Psoas muscle (tissue), 7 donors: ENCODE measurements at regions not wholly inside any gene's neighbourhood (a gene's known extent, or its start where the extent isn't known, plus 50 kb on each side); places are given as distances from the start of the nearest gene placed in this dataset.
A peak's percentile ranks its signal among the peaks of the same experiment; 100 is the strongest.

Experiments
- ATAC-seq, 4 donors: fragments of 200-7000 bp; cut with Tn5 transposase; one replicate each; pipeline ENCODE4 v1.9.1; 2020; ENCODE audit warnings: moderate library complexity in 3 of 4, mild to moderate bottlenecking in 2 of 4
- DNase-seq, 2 donors: peaks; one replicate each; pipeline ENCODE4 v3.0.0-alpha.2; 2020
- H3K27ac ChIP-seq: fragments of 200-600 bp; one replicate; pipeline ENCODE4 v1.8.0; 2022
- H3K27me3 ChIP-seq, 3 donors: fragments of 200-600 bp in 1 of 3; one replicate each; pipeline versions ENCODE4 v1.6.1 to v1.8.0; 2013 to 2022; ENCODE audit warnings: low read length in 2 of 3, mild to moderate bottlenecking in 2 of 3, moderate library complexity in 1 of 3; ENCODE audit not compliant: insufficient read depth in 3 of 3
- H3K36me3 ChIP-seq, 2 donors: fragments of 200-600 bp in 1 of 2; one replicate each; pipeline versions ENCODE4 v1.6.1 to v1.8.0; 2013 to 2022; ENCODE audit warnings: low read depth in 1 of 2, mild to moderate bottlenecking in 1 of 2, moderate library complexity in 1 of 2; ENCODE audit not compliant: insufficient read depth in 1 of 2
- H3K4me1 ChIP-seq: fragments of 200-600 bp; one replicate; pipeline ENCODE4 v1.8.0; 2022
- H3K4me3 ChIP-seq: fragments of 200-600 bp; one replicate; pipeline ENCODE4 v1.8.0; 2022; ENCODE audit warnings: mild to moderate bottlenecking
- H3K9me3 ChIP-seq: fragments of 200-600 bp; one replicate; pipeline ENCODE4 v1.8.0; 2022
- WGBS, 3 donors: extraction: QIAGEN DNeasy Blood & Tissue Kit; methylation state at CpG; one replicate each; pipeline versions ENCODE4 v1.1.6 to v1.1.7; 2013; 5-methylcytosine and 5-hydroxymethylcytosine counted together
- intact Hi-C, 2 donors: fragments of 100-400 bp; cut with DNase I; formaldehyde crosslinking; loops; one replicate each; pipeline versions ENCODE4 v1.11.0 to v1.14.2; 2022
- TF ChIP-seq, protein P1 (sequence below): fragments of 200-600 bp; IDR thresholded peaks from one replicate; pipeline ENCODE4 v1.8.0; 2022; ENCODE audit warnings: antibody characterized with exemption
- donor health status: healthy with polysubstance abuse.
- donor health status: DM: no; HTN: no; CAD: no; lungs with moderate emphysema.
- donor health status: Bipolar disorder and iron deficiency.
- donor health status: healthy.
- donor health status: DM: yes; HTN: yes; CAD: no.
- donor health status: DM: no; HTN: no; CAD: no.
- donor health status: DM: yes; HTN: yes; CAD: no.

DNA sequence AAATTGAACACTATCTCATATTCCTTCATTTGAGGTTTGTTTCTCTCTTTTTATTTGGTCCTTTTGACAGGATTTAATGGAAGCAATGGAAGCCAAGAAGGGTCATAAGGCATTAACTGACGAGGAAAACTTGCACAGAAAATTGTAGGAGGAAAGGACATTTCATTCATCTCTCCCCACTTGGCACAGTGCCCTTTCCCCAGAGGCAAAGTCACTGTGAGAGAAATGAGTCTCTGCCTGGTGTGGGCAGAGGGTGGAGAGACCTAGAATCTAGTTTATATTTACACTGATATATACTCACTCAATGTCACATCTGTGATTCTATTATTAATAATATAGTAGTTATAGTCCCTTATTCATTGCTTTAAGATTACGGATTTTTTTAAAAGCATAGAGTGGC, 324.6 kb upstream of the IL12A start:
- intact Hi-C loops: no loop called here
- H3K27ac ChIP-seq: no peak overlapping the region
- H3K27me3 ChIP-seq: no peaks in the 10 kb centered on the region
- no peaks in the 10 kb centered on the region for H3K9me3 ChIP-seq
- ATAC-seq (no peak), DNase-seq (no peak)
- 53 to 61% (median 59%) methylated on average over 2 of the region's 2 CpGs for WGBS, 3 donors
- no peak overlapping the region for H3K4me3 ChIP-seq
- no peaks in the 10 kb centered on the region for H3K36me3 ChIP-seq
- H3K4me1 ChIP-seq: no peaks in the 10 kb centered on the region
- TF ChIP-seq, protein P1, sequence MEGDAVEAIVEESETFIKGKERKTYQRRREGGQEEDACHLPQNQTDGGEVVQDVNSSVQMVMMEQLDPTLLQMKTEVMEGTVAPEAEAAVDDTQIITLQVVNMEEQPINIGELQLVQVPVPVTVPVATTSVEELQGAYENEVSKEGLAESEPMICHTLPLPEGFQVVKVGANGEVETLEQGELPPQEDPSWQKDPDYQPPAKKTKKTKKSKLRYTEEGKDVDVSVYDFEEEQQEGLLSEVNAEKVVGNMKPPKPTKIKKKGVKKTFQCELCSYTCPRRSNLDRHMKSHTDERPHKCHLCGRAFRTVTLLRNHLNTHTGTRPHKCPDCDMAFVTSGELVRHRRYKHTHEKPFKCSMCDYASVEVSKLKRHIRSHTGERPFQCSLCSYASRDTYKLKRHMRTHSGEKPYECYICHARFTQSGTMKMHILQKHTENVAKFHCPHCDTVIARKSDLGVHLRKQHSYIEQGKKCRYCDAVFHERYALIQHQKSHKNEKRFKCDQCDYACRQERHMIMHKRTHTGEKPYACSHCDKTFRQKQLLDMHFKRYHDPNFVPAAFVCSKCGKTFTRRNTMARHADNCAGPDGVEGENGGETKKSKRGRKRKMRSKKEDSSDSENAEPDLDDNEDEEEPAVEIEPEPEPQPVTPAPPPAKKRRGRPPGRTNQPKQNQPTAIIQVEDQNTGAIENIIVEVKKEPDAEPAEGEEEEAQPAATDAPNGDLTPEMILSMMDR: no peak

DNA sequence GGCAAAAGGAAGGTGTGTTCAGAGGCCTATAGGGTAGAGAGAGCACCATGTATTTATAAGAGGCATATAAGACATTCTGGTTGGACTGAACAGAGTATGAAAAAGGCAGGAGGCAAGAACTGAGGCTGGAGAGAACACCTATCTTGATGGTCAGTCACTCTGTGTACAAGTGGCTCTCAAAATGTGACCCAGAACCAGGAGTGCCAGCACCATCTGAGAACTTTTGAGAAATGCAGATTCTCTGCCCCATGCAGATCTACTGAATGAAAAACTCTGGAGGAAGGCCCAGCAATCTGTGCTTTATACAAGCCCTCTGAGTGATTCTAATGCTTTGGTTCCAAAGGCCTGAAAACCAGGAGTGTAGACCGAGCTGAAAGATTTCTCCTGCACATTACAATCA, 324.0 kb upstream of the IL12A start:
- no peaks in the 10 kb centered on the region for H3K4me1 ChIP-seq
- intact Hi-C loops: no loop called here
- 62 to 82% (median 71%) methylated on average over 1 of the region's 1 CpG for WGBS, 3 donors
- TF ChIP-seq, protein P1: no peak
- DNase-seq (no peak), ATAC-seq (no peak)
- H3K36me3 ChIP-seq: no peaks in the 10 kb centered on the region
- H3K4me3 ChIP-seq: no peak overlapping the region
- H3K9me3 ChIP-seq: no peaks in the 10 kb centered on the region
- H3K27me3 ChIP-seq: no peaks in the 10 kb centered on the region
- H3K27ac ChIP-seq: no peak overlapping the region

DNA sequence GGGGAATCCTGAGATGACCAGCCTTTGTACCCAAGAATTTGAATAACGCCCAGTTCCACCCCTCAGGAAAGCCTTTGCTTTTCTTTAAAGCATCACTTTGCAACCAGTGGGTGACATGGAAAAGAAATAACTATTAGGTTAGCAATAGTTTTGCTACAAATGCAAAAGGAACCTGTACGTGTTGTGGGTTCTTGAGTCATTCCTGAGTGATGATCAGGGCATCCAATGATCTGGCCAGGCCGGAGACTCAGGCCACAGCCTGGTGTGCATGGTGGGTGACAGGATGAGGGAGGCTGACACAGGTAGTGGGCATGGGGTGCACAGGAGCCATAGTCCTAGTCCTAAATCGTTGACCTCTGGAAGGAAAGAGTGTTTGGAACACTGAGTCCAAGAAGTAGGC, 321.4 kb upstream of the IL12A start:
- intact Hi-C loops: no loop called here
- WGBS, 3 donors: 87 to 89% (median 88%) methylated on average over 4 of the region's 4 CpGs
- no peaks in the 10 kb centered on the region for H3K27me3 ChIP-seq
- no peak overlapping the region for H3K4me3 ChIP-seq
- H3K36me3 ChIP-seq: no peaks in the 10 kb centered on the region
- TF ChIP-seq, protein P1: no peak
- DNase-seq (no peak), ATAC-seq (no peak)
- H3K27ac ChIP-seq: no peak overlapping the region
- no peaks in the 10 kb centered on the region for H3K4me1 ChIP-seq
- H3K9me3 ChIP-seq: no peaks in the 10 kb centered on the region

DNA sequence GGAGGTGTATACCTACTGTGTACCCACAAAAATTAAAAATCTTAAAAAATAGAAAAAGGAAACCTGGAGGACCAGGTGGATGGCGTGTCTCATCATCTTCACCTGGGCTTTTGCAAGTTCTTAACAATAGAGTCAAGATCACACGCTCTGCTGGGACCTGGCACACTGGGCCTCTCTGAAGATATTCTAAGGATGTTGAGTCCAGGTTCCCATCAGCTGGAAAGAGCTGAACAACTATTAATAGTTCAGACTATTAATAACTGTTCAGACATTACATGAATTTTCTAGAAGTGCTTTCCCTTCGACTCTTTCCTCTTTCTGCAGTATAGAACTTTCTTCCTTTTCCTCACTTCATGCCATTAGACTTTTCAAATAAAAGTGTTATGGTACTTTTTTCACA, 320.2 kb upstream of the IL12A start:
- Histone ChIP-seq H3K9me3 (no peaks in the 10 kb centered on the region), H3K4me3 (no peak overlapping the region), H3K27me3 (no peaks in the 10 kb centered on the region), H3K4me1 (no peaks in the 10 kb centered on the region), H3K36me3 (no peaks in the 10 kb centered on the region), H3K27ac (peak overlapping the region; percentile 9)
- 50 to 66% (median 55%) methylated on average over 3 of the region's 3 CpGs for WGBS, 3 donors
- no peak for DNase-seq
- intact Hi-C loops: no loop called here
- TF ChIP-seq, protein P1: no peak
- ATAC-seq: no peak

DNA sequence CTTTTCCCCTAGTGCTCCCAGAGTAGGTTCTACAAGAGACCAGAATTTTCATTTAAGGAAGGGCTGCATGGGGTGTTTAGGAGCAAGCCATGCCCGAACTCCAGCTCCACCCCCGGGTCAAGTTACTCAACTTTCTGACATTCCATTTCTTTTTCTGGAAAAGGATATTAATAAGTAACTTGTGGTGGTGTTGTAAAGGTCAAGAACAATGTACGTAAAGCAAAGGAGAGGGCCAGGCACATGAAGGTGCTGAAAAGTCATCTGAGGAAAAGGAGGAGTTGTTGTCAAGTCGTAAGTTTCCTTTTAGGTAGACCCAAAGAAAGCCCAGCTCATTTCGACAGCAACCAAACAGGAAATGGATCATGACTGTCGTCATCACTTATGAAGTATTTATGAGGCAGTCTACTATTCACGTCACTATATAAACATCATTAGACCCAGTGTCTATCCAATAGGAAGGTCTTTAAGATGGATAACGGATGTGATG, 319.6 kb upstream of the IL12A start:
- Histone ChIP-seq H3K27me3 (no peaks in the 10 kb centered on the region), H3K36me3 (no peaks in the 10 kb centered on the region), H3K4me3 (no peak overlapping the region), H3K9me3 (no peaks in the 10 kb centered on the region), H3K27ac (no peak overlapping the region), H3K4me1 (no peaks in the 10 kb centered on the region)
- intact Hi-C loops: no loop called here
- no peak for DNase-seq
- ATAC-seq: no peak
- WGBS, 3 donors: 48 to 53% (median 51%) methylated on average over 8 of the region's 8 CpGs
- TF ChIP-seq, protein P1: no peak
